ENCODE measurements at regions not wholly inside any gene's neighbourhood (a gene's known extent, or its start where the extent isn't known, plus 50 kb on each side); places are given as distances from the start of the nearest gene placed in this dataset.

- Histone ChIP-seq H2BK12ac (ENCODE audit: low read length) (no peak overlapping the region), H4K8ac (ENCODE audit: low read depth, low read length) (no peak overlapping the region), H3K4me2 (ENCODE audit: low read length) (no peak overlapping the region), H3K4ac (ENCODE audit: low read depth, low read length) (no peak overlapping the region), H3K4me1 (ENCODE audit: control insufficient read depth in 1 of 2, insufficient read depth in 2 of 2, low read length in 2 of 2) (peaks cover 0 to 3% of the 10 kb centered on the region in 2 experiments), H3K23ac (ENCODE audit: low read length) (no peak overlapping the region), H3K4me3 (ENCODE audit: low read depth, low read length) (no peak overlapping the region), H2BK5ac (ENCODE audit: low read depth, low read length, poor library complexity) (no peak overlapping the region), H4K12ac (ENCODE audit: low read depth, low read length) (no peak overlapping the region), H3K79me2 (ENCODE audit: control insufficient read depth, insufficient read depth, low read length, poor library complexity) (no peaks in the 10 kb centered on the region), H3K14ac (ENCODE audit: low read length) (no peak overlapping the region), H3K9ac (ENCODE audit: low read length) (no peak overlapping the region), H3K27ac (ENCODE audit: low read depth, low read length) (no peak overlapping the region), H3K79me1 (ENCODE audit: low read length) (no peaks in the 10 kb centered on the region), H2AFZ (ENCODE audit: insufficient read depth, low read length, poor library complexity) (no peak overlapping the region), H2AK5ac (ENCODE audit: low read length) (no peak overlapping the region), H3K27me3 (ENCODE audit: insufficient read depth, low read length) (no peaks in the 10 kb centered on the region), H2BK120ac (ENCODE audit: insufficient read depth, low read length, poor library complexity) (no peak overlapping the region), H3K36me3 (ENCODE audit: control insufficient read depth in 1 of 2, insufficient read depth in 2 of 2, low read length in 2 of 2) (no peaks in the 10 kb centered on the region), H3K9me3 (ENCODE audit: insufficient read depth, low read depth, low read length) (no peaks in the 10 kb centered on the region), H4K91ac (ENCODE audit: low read depth, low read length) (no peak overlapping the region), H3K18ac (ENCODE audit: low read length) (no peak overlapping the region)
- no peak for DNase-seq
These were observed 313.4 kb upstream of the RASGRP1 start for GRCh38 chr15:38878026-38878425.

DNA sequence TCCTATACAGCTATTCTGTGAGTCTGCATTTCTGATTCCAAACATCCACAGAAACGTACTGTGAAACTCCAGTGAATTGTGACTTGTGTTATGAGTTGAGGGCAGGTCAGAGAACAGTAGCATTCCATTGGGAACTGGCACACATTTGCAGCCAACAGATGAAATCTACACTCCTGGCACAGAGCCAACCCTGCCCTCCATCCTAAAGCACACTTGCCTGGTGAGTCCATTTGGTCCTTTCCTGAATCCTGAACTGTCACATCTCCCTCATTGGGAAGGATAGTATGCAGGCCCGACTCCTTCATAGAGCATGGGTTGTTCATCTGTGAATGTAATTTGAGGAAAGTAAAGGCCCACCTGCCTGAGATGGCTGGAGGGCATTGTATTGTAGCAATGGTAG lies 314.3 kb upstream of the RASGRP1 start:
- Histone ChIP-seq H3K36me3 (ENCODE audit: control insufficient read depth in 1 of 2, insufficient read depth in 2 of 2, low read length in 2 of 2) (no peaks in the 10 kb centered on the region), H2BK12ac (ENCODE audit: low read length) (no peak overlapping the region), H3K4me1 (ENCODE audit: control insufficient read depth in 1 of 2, insufficient read depth in 2 of 2, low read length in 2 of 2) (peaks cover 0 to 3% of the 10 kb centered on the region in 2 experiments), H3K4me2 (ENCODE audit: low read length) (no peak overlapping the region), H2AK5ac (ENCODE audit: low read length) (no peak overlapping the region), H3K14ac (ENCODE audit: low read length) (no peak overlapping the region), H3K27ac (ENCODE audit: low read depth, low read length) (no peak overlapping the region), H3K9ac (ENCODE audit: low read length) (no peak overlapping the region), H2AFZ (ENCODE audit: insufficient read depth, low read length, poor library complexity) (no peak overlapping the region), H2BK5ac (ENCODE audit: low read depth, low read length, poor library complexity) (no peak overlapping the region), H4K12ac (ENCODE audit: low read depth, low read length) (no peak overlapping the region), H3K4me3 (ENCODE audit: low read depth, low read length) (no peak overlapping the region), H3K79me1 (ENCODE audit: low read length) (no peaks in the 10 kb centered on the region), H2BK120ac (ENCODE audit: insufficient read depth, low read length, poor library complexity) (no peak overlapping the region), H4K91ac (ENCODE audit: low read depth, low read length) (no peak overlapping the region), H3K9me3 (ENCODE audit: insufficient read depth, low read depth, low read length) (no peaks in the 10 kb centered on the region), H4K8ac (ENCODE audit: low read depth, low read length) (no peak overlapping the region), H3K23ac (ENCODE audit: low read length) (no peak overlapping the region), H3K18ac (ENCODE audit: low read length) (no peak overlapping the region), H3K79me2 (ENCODE audit: control insufficient read depth, insufficient read depth, low read length, poor library complexity) (no peaks in the 10 kb centered on the region), H3K4ac (ENCODE audit: low read depth, low read length) (no peak overlapping the region), H3K27me3 (ENCODE audit: insufficient read depth, low read length) (no peaks in the 10 kb centered on the region)
- no peak for DNase-seq
- no CpG with 5 or more reads among the region's 2 CpGs for WGBS (ENCODE audit: extremely low coverage, insufficient coverage, insufficient read length)

- Histone ChIP-seq H3K27me3 (ENCODE audit: insufficient read depth, low read length) (no peaks in the 10 kb centered on the region), H3K9me3 (ENCODE audit: insufficient read depth, low read depth, low read length) (no peaks in the 10 kb centered on the region), H3K4me1 (ENCODE audit: control insufficient read depth in 1 of 2, insufficient read depth in 2 of 2, low read length in 2 of 2) (peaks cover 3% of the 10 kb centered on the region in 2 experiments), H3K79me2 (ENCODE audit: control insufficient read depth, insufficient read depth, low read length, poor library complexity) (no peaks in the 10 kb centered on the region), H2AFZ (ENCODE audit: insufficient read depth, low read length, poor library complexity) (no peak overlapping the region), H3K4me2 (ENCODE audit: low read length) (no peak overlapping the region), H3K4ac (ENCODE audit: low read depth, low read length) (no peak overlapping the region), H3K27ac (ENCODE audit: low read depth, low read length) (no peak overlapping the region), H3K14ac (ENCODE audit: low read length) (no peak overlapping the region), H2BK120ac (ENCODE audit: insufficient read depth, low read length, poor library complexity) (no peak overlapping the region), H3K9ac (ENCODE audit: low read length) (no peak overlapping the region), H4K12ac (ENCODE audit: low read depth, low read length) (no peak overlapping the region), H2AK5ac (ENCODE audit: low read length) (no peak overlapping the region), H3K23ac (ENCODE audit: low read length) (no peak overlapping the region), H2BK5ac (ENCODE audit: low read depth, low read length, poor library complexity) (no peak overlapping the region), H4K91ac (ENCODE audit: low read depth, low read length) (no peak overlapping the region), H2BK12ac (ENCODE audit: low read length) (no peak overlapping the region), H3K79me1 (ENCODE audit: low read length) (peaks cover 2% of the 10 kb centered on the region), H4K8ac (ENCODE audit: low read depth, low read length) (no peak overlapping the region), H3K18ac (ENCODE audit: low read length) (no peak overlapping the region), H3K4me3 (ENCODE audit: low read depth, low read length) (no peak overlapping the region), H3K36me3 (ENCODE audit: control insufficient read depth in 1 of 2, insufficient read depth in 2 of 2, low read length in 2 of 2) (no peaks in the 10 kb centered on the region)
- no CpG with 5 or more reads among the region's 4 CpGs for WGBS (ENCODE audit: extremely low coverage, insufficient coverage, insufficient read length)
- DNase-seq = no peak
These were observed 315.4 kb upstream of the RASGRP1 start for GRCh38 chr15:38879909-38880471.

- H3K4me2 ChIP-seq (ENCODE audit: low read length) = no peak overlapping the region
- no peak overlapping the region for H2AFZ ChIP-seq (ENCODE audit: insufficient read depth, low read length, poor library complexity)
- WGBS (ENCODE audit: extremely low coverage, insufficient coverage, insufficient read length) = no CpG with 5 or more reads among the region's 3 CpGs
These were observed 317.6 kb upstream of the RASGRP1 start for GRCh38 chr15:38882221-38882620.

More at GRCh38 chr15:38882221-38882620, 317.6 kb upstream of the RASGRP1 start:
- no peaks in the 10 kb centered on the region for H3K9me3 ChIP-seq (ENCODE audit: insufficient read depth, low read depth, low read length)
- H3K14ac ChIP-seq (ENCODE audit: low read length) = no peak overlapping the region
- H4K12ac ChIP-seq (ENCODE audit: low read depth, low read length) = no peak overlapping the region
- H3K79me2 ChIP-seq (ENCODE audit: control insufficient read depth, insufficient read depth, low read length, poor library complexity) = no peaks in the 10 kb centered on the region
- no peak overlapping the region for H3K4me3 ChIP-seq (ENCODE audit: low read depth, low read length)
- peaks cover 0 to 4% of the 10 kb centered on the region in 2 experiments for H3K4me1 ChIP-seq (ENCODE audit: control insufficient read depth in 1 of 2, insufficient read depth in 2 of 2, low read length in 2 of 2)
- H2BK5ac ChIP-seq (ENCODE audit: low read depth, low read length, poor library complexity) = no peak overlapping the region
- no peak overlapping the region for H2BK120ac ChIP-seq (ENCODE audit: insufficient read depth, low read length, poor library complexity)
- H3K4ac ChIP-seq (ENCODE audit: low read depth, low read length) = no peak overlapping the region
- H3K36me3 ChIP-seq (ENCODE audit: control insufficient read depth in 1 of 2, insufficient read depth in 2 of 2, low read length in 2 of 2) = no peaks in the 10 kb centered on the region
- no peak overlapping the region for H4K91ac ChIP-seq (ENCODE audit: low read depth, low read length)
- no peak overlapping the region for H3K9ac ChIP-seq (ENCODE audit: low read length)
- no peak overlapping the region for H3K18ac ChIP-seq (ENCODE audit: low read length)
- H2AK5ac ChIP-seq (ENCODE audit: low read length) = no peak overlapping the region
- H3K23ac ChIP-seq (ENCODE audit: low read length) = no peak overlapping the region
- no peaks in the 10 kb centered on the region for H3K27me3 ChIP-seq (ENCODE audit: insufficient read depth, low read length)
- no peak for DNase-seq
- H2BK12ac ChIP-seq (ENCODE audit: low read length) = no peak overlapping the region
- no peak overlapping the region for H4K8ac ChIP-seq (ENCODE audit: low read depth, low read length)
- peaks cover 2% of the 10 kb centered on the region for H3K79me1 ChIP-seq (ENCODE audit: low read length)
- H3K27ac ChIP-seq (ENCODE audit: low read depth, low read length) = no peak overlapping the region

Measured in trophoblast cell (in vitro differentiated cells and primary cell).